AG04449 (cell line): ENCODE measurements at regions not wholly inside any gene's neighbourhood (a gene's known extent, or its start where the extent isn't known, plus 50 kb on each side); places are given as distances from the start of the nearest gene placed in this dataset.
"Not testable (repeated sequence)": the region's sequence is repeated elsewhere in the genome, so short reads cannot be mapped to it uniquely, and the experiment has no call there.

ENCODE experiments used
- CTCF ChIA-PET: fragments of 350-600 bp; formaldehyde crosslinking; extraction: SDS; loops from one replicate; lab custom pipeline; 2021; ENCODE audit warnings: antibody characterized with exemption; lab: Yijun Ruan, JAX
- POLR2A ChIA-PET: fragments of 400-600, 350-600 bp; formaldehyde crosslinking; extraction: SDS; loops from one replicate; lab custom pipeline; 2020; ENCODE audit warnings: antibody characterized with exemption, inconsistent platforms; lab: Yijun Ruan, JAX
- DNase-seq: peaks from one replicate; pipeline ENCODE4 v3.0.0-alpha.2; 2010; ENCODE audit warnings: low read depth, low spot score
- H3K4me3 ChIP-seq: 2 replicates; pipeline ENCODE4 v1.5.1; 2011; ENCODE audit warnings: low read depth, mild to moderate bottlenecking, control low read depth, low read length
- TF ChIP-seq, protein P1 (sequence below): IDR thresholded peaks from one replicate; pipeline ENCODE4 v1.5.1; 2011; ENCODE audit warnings: mild to moderate bottlenecking, moderate library complexity, low read length, control low read depth, inconsistent platforms; ENCODE audit not compliant: insufficient read depth; ENCODE audit errors: missing control alignments

DNA sequence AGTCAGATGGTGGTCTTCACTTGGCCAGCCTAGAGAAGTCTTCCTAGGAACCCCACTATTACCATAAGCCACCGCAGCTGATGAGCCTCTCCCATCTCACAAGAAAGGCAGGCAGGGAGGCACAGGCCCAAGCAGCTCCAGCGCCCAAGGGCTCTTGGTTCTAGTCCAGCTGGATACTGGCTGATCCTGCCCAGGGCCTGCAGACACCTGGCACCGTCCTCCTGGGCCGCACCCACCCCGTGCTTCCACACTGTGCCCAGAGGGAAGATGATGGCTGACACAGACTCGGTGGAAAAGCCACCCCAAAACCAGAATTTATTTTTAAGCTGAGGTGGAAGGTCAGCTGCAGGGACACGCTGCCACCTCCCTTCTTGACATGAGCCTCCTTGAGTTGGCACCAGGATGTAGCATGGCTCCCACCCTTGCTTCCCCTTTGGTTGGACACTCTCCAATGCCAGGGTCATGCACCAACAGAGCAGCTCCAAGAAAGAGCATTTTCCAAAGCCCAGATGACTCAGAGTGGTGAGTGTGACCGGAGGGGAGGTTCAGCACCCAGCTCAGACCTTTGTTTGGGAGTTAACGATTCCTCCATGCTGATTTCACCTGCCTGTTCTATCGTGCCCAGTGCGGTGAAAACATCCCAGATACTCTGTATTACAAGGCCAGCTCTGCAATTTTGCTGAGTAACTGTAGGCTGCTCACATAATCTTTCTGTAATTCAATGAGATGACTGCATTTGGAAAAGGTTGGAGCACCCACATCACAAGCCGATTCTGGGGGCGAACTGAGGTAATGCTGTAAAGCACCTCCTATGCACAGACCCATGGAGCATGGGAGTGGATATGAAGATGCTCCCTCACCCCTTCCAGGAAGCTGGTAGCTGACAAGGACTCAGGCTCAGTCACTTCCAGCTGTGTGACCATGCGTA is 63.1 kb upstream of the SLC2A1 start:
- ChIA-PET POLR2A (no interaction called here), CTCF (interaction anchor here (0.6 kb wide), 1 partner anchor 10 kb away, joined by 4 read pairs; no protein-coding TSS in a partner anchor)
- no peak for DNase-seq
- TF ChIP-seq, protein P1, sequence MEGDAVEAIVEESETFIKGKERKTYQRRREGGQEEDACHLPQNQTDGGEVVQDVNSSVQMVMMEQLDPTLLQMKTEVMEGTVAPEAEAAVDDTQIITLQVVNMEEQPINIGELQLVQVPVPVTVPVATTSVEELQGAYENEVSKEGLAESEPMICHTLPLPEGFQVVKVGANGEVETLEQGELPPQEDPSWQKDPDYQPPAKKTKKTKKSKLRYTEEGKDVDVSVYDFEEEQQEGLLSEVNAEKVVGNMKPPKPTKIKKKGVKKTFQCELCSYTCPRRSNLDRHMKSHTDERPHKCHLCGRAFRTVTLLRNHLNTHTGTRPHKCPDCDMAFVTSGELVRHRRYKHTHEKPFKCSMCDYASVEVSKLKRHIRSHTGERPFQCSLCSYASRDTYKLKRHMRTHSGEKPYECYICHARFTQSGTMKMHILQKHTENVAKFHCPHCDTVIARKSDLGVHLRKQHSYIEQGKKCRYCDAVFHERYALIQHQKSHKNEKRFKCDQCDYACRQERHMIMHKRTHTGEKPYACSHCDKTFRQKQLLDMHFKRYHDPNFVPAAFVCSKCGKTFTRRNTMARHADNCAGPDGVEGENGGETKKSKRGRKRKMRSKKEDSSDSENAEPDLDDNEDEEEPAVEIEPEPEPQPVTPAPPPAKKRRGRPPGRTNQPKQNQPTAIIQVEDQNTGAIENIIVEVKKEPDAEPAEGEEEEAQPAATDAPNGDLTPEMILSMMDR, result no peak
- H3K4me3 ChIP-seq, result no peak overlapping the region

DNA sequence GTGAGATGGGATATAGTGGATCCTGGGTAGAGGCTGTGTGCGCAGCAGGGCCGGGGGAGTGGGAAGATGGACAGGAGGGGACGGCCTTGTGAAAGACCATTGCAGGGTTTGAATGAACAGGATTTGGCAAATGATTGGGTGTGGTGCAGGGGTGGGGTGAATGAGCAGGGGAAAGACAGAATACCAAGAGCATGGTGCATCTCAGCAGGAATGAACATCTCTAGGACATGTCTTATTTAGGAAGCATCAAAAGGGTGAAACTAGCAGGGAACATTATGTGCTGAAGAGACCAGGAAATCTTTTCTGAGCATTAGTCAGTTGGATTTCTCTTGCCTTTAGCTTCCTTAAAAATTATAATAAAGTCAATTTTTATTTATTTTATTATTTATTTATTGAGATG is 60.6 kb upstream of the SLC2A1 start:
- ChIA-PET POLR2A (no interaction called here), CTCF (no interaction called here)
- TF ChIP-seq, protein P1, result no peak
- no peak overlapping the region for H3K4me3 ChIP-seq
- no peak for DNase-seq

DNA sequence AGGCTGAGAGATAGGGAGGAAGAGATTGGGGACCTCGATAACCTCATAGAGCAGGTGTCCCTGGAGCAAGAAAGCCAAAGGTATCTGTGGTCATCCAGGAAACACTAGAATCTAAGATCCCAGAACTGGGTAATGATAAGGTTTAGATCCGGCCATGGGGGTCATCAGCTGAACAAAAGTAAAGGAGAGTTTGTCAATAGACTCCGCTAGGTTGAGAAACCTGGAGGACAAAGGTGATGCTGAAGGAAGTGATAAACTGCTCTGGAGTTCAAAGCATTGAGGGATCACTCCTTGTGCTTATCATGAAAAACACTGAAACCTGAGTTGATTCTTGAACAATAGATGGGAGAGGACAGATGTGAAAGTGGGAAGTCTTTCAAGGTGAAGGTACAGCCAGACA is 59.5 kb upstream of the SLC2A1 start:
- TF ChIP-seq, protein P1, result no peak
- POLR2A ChIA-PET, result no interaction called here
- DNase-seq, result no peak
- CTCF ChIA-PET, result no interaction called here
- H3K4me3 ChIP-seq, result no peak overlapping the region

DNA sequence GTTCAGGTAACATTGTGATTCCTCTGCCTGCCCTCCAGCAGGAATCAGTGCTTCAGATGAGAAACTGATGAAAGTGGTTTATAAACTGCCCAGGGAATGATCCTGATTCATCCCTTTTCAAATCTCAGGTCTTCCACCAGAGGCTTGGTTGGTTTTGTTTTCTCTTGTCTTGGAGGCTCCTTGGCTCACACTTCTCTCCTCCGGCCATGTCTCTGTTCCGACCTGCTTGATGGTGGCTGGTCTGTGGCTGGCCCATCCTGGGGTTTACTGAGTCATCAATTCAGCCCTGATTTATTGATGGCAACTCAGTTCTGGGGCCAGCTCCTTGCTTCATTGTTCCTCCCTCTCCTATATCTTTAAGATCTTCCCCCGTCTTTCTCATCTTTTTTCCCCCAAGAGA is 56.6 kb upstream of the SLC2A1 start:
- CTCF ChIA-PET, result no interaction called here

DNA sequence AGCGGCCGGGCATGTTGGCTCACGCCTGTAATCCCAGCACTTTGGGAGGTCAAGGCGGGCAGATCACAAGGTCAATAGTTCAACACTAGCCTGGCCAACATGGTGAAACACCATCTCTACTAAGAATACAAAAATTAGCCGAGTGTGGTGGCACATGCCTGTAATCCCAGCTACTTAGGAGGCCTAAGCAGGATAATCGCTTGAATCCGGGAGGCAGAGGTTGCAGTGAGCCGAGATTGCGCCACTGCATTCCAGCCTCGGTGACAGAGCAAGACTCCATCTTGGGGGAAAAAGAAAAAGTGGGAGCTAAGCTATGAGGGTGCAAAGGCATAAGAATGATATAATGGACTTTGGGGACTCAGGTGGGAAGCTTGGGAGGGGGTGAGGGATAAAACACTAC is 55.9 kb upstream of the SLC2A1 start:
- CTCF ChIA-PET, DNase-seq, H3K4me3 ChIP-seq, POLR2A ChIA-PET: not testable (repeated sequence)

More for the DNA sequence above, 56.6 kb upstream of the SLC2A1 start:
- POLR2A ChIA-PET, result no interaction called here
- no peak overlapping the region for H3K4me3 ChIP-seq
- TF ChIP-seq, protein P1, result no peak
- no peak for DNase-seq

DNA sequence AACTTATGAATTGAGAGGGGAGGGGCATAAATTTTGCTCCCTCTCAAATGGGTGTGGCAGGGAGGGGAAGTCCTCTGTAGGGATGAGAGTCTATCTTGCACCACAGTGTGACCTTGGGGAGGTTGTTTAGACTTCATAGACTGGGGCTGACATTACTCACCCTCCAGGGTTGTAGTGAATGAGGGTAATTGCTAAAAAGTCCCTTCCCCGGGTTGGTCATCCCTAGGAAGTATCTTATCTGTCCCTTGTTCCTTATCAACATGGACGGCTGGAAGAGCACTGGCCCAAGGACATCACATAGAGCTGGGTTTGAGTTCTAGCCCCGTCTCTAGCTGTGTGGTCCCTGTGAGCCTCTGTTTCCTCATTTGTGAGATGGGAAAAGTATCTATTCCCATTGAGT is 52.4 kb upstream of the SLC2A1 start:
- ChIA-PET POLR2A (no interaction called here), CTCF (no interaction called here)
- TF ChIP-seq, protein P1, result no peak
- no peak for DNase-seq
- H3K4me3 ChIP-seq, result no peak overlapping the region
